Tibial artery (tissue), 4 donors: ENCODE measurements at regions not wholly inside any gene's neighbourhood (a gene's known extent, or its start where the extent isn't known, plus 50 kb on each side); places are given as distances from the start of the nearest gene placed in this dataset.

ENCODE experiments used
- DNase-seq, 2 donors: peaks; one replicate each; pipeline ENCODE4 v3.0.0-alpha.2; 2019
- H3K27ac ChIP-seq, 2 donors: fragments of 200-600 bp; sonication (generic) in 1 of 2; 1 replicate in 1 of 2; 2 replicates in 1 of 2; pipeline ENCODE4 v1.5.1; 2018 to 2019; ENCODE audit warnings: mild to moderate bottlenecking in 1 of 2
- H3K27me3 ChIP-seq, 2 donors: fragments of 200-600 bp; sonication (generic) in 1 of 2; one replicate each; pipeline versions ENCODE4 v1.5.1 to v1.6.0; 2016 to 2019
- H3K36me3 ChIP-seq, 3 donors: fragments of 200-600 bp; sonication (generic) in 2 of 3; one replicate each; pipeline ENCODE4 v1.5.1; 2016 to 2019; ENCODE audit warnings: mild to moderate bottlenecking in 2 of 3
- H3K4me1 ChIP-seq, 4 donors: fragments of 200-600 bp; sonication (generic) in 2 of 4; 1 replicate in 3 of 4; 2 replicates in 1 of 4; pipeline ENCODE4 v1.5.1; 2016 to 2019
- H3K4me3 ChIP-seq, 2 donors: fragments of 200-600 bp; sonication (generic) in 1 of 2; 1 replicate in 1 of 2; 2 replicates in 1 of 2; pipeline ENCODE4 v1.5.1; 2018 to 2019; ENCODE audit warnings: mild to moderate bottlenecking in 2 of 2
- H3K9me3 ChIP-seq, 3 donors: fragments of 200-600 bp; sonication (generic) in 1 of 3; one replicate each; pipeline ENCODE4 v1.5.1; 2016 to 2019
- CTCF ChIP-seq, 2 experiments: fragments of 200-600 bp in 1 of 2; fragments of 450-650 bp in 1 of 2; IDR thresholded peaks; one replicate each; pipeline ENCODE4 v1.5.1; 2017 to 2019; ENCODE audit warnings: antibody characterized with exemption in 2 of 2, mild to moderate bottlenecking in 1 of 2, moderate library complexity in 1 of 2
- intact Hi-C: fragments of 100-400 bp; cut with DNase I; formaldehyde crosslinking; loops from one replicate; pipeline ENCODE4 v1.15.0; 2023; ENCODE audit warnings: low total_unique reads

GRCh38 chr15:46525984-46526725, 891.3 kb downstream of the SQOR start:
- Histone ChIP-seq H3K4me3 (no peak overlapping the region), H3K27ac (no peak overlapping the region), H3K36me3 (no peaks in the 10 kb centered on the region), H3K9me3 (peaks cover 0 to 1% (median 0%) of the 10 kb centered on the region in 3 donors), H3K4me1 (no peaks in the 10 kb centered on the region), H3K27me3 (no peaks in the 10 kb centered on the region)
- no peak for DNase-seq
- intact Hi-C loops, result no loop called here
- no peak for TF ChIP-seq CTCF (IDR thresholded peaks at IDR 0.05)

- intact Hi-C loops, result no loop called here
- no peaks in the 10 kb centered on the region for H3K27me3 ChIP-seq
- no peak overlapping the region for H3K4me3 ChIP-seq
- no peak overlapping the region for H3K27ac ChIP-seq
- no peak for DNase-seq
- TF ChIP-seq CTCF (IDR thresholded peaks at IDR 0.05), result no peak
- no peaks in the 10 kb centered on the region for H3K4me1 ChIP-seq
- H3K9me3 ChIP-seq, result peaks cover 0 to 3% (median 0%) of the 10 kb centered on the region in 3 donors
- H3K36me3 ChIP-seq, result no peaks in the 10 kb centered on the region
Measured at GRCh38 chr15:46526726-46527110, 891.9 kb downstream of the SQOR start.

GRCh38 chr15:46543626-46544025, 908.8 kb downstream of the SQOR start:
- Histone ChIP-seq H3K4me1 (no peaks in the 10 kb centered on the region), H3K27ac (no peak overlapping the region), H3K36me3 (no peaks in the 10 kb centered on the region), H3K27me3 (no peaks in the 10 kb centered on the region), H3K4me3 (no peak overlapping the region), H3K9me3 (peaks cover 0 to 2% (median 0%) of the 10 kb centered on the region in 3 donors)
- TF ChIP-seq CTCF (IDR thresholded peaks at IDR 0.05), result no peak
- intact Hi-C loops, result no loop called here
- no peak for DNase-seq

- intact Hi-C loops, result no loop called here
- Histone ChIP-seq H3K27ac (no peak overlapping the region), H3K4me1 (no peaks in the 10 kb centered on the region), H3K9me3 (peaks cover 0 to 5% (median 0%) of the 10 kb centered on the region in 3 donors), H3K4me3 (no peak overlapping the region), H3K27me3 (no peaks in the 10 kb centered on the region), H3K36me3 (no peaks in the 10 kb centered on the region)
- TF ChIP-seq CTCF (IDR thresholded peaks at IDR 0.05), result no peak
- no peak for DNase-seq
Measured at GRCh38 chr15:46548989-46549388, 914.2 kb downstream of the SQOR start.

GRCh38 chr15:46552316-46552715, 917.5 kb downstream of the SQOR start:
- no peaks in the 10 kb centered on the region for H3K27me3 ChIP-seq
- no peaks in the 10 kb centered on the region for H3K4me1 ChIP-seq
- H3K36me3 ChIP-seq, result no peaks in the 10 kb centered on the region
- no peak overlapping the region for H3K27ac ChIP-seq
- peaks cover 0 to 5% (median 0%) of the 10 kb centered on the region in 3 donors for H3K9me3 ChIP-seq
- intact Hi-C loops, result no loop called here
- TF ChIP-seq CTCF (IDR thresholded peaks at IDR 0.05), result no peak
- no peak for DNase-seq
- H3K4me3 ChIP-seq, result no peak overlapping the region
